Neutrophil (primary cell): ENCODE measurements at regions not wholly inside any gene's neighbourhood (a gene's known extent, or its start where the extent isn't known, plus 50 kb on each side); places are given as distances from the start of the nearest gene placed in this dataset.

Experiments
- H3K27ac ChIP-seq: fragments of 200-600 bp; sonication (generic); 2 replicates; pipeline ENCODE4 v1.5.1; 2016; ENCODE audit warnings: mild to moderate bottlenecking, moderate library complexity
- H3K27me3 ChIP-seq: fragments of 200-600 bp; sonication (generic); 2 replicates; pipeline ENCODE4 v1.6.0; 2016; ENCODE audit warnings: mild to moderate bottlenecking
- H3K36me3 ChIP-seq: fragments of 200-600 bp; sonication (generic); 2 replicates; pipeline ENCODE4 v1.5.1; 2017
- H3K4me1 ChIP-seq, 2 experiments: fragments of 200-600 bp in 1 of 2; sonication (generic) in 1 of 2; 1 replicate in 1 of 2; 2 replicates in 1 of 2; pipeline versions ENCODE4 v1.5.1 to v1.6.1; 2013 to 2016; ENCODE audit warnings: low read depth in 1 of 2, low read length in 1 of 2, mild to moderate bottlenecking in 1 of 2, moderate library complexity in 1 of 2; ENCODE audit not compliant: control insufficient read depth in 1 of 2, insufficient read depth in 1 of 2
- H3K4me3 ChIP-seq, 2 experiments: fragments of 200-600 bp in 1 of 2; sonication (generic) in 1 of 2; 1 replicate in 1 of 2; 2 replicates in 1 of 2; pipeline ENCODE4 v1.5.1; 2013 to 2016; ENCODE audit warnings: low read depth in 1 of 2, low read length in 1 of 2, mild to moderate bottlenecking in 1 of 2, moderate library complexity in 1 of 2
- H3K9me3 ChIP-seq: fragments of 200-600 bp; sonication (generic); 2 replicates; pipeline ENCODE4 v1.5.1; 2016
- TF ChIP-seq, protein P1 (sequence below): fragments of 200-600 bp; sonication (generic); IDR thresholded peaks from 2 replicates; pipeline ENCODE4 v1.5.1; 2016; ENCODE audit warnings: antibody characterized with exemption

GRCh38 chr18:21162786-21163185 lies 51.2 kb upstream of the ROCK1 start:
- H3K36me3 ChIP-seq: no peaks in the 10 kb centered on the region
- no peaks in the 10 kb centered on the region for H3K9me3 ChIP-seq
- TF ChIP-seq, protein P1, sequence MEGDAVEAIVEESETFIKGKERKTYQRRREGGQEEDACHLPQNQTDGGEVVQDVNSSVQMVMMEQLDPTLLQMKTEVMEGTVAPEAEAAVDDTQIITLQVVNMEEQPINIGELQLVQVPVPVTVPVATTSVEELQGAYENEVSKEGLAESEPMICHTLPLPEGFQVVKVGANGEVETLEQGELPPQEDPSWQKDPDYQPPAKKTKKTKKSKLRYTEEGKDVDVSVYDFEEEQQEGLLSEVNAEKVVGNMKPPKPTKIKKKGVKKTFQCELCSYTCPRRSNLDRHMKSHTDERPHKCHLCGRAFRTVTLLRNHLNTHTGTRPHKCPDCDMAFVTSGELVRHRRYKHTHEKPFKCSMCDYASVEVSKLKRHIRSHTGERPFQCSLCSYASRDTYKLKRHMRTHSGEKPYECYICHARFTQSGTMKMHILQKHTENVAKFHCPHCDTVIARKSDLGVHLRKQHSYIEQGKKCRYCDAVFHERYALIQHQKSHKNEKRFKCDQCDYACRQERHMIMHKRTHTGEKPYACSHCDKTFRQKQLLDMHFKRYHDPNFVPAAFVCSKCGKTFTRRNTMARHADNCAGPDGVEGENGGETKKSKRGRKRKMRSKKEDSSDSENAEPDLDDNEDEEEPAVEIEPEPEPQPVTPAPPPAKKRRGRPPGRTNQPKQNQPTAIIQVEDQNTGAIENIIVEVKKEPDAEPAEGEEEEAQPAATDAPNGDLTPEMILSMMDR: no peak
- no peak overlapping the region for H3K4me3 ChIP-seq
- H3K27me3 ChIP-seq: no peaks in the 10 kb centered on the region
- H3K27ac ChIP-seq: peak overlapping the region; percentile 88
- peaks cover 32 to 35% of the 10 kb centered on the region in 2 experiments for H3K4me1 ChIP-seq

- peak overlapping the region; percentile 39 for H3K4me3 ChIP-seq
- peak overlapping the region; percentile 88 for H3K27ac ChIP-seq
- no peaks in the 10 kb centered on the region for H3K27me3 ChIP-seq
- H3K9me3 ChIP-seq: no peaks in the 10 kb centered on the region
- peaks cover 32 to 35% of the 10 kb centered on the region in 2 experiments for H3K4me1 ChIP-seq
- no peaks in the 10 kb centered on the region for H3K36me3 ChIP-seq
- TF ChIP-seq, protein P1: no peak
Observed at GRCh38 chr18:21163647-21164547, 52.3 kb upstream of the ROCK1 start.

DNA sequence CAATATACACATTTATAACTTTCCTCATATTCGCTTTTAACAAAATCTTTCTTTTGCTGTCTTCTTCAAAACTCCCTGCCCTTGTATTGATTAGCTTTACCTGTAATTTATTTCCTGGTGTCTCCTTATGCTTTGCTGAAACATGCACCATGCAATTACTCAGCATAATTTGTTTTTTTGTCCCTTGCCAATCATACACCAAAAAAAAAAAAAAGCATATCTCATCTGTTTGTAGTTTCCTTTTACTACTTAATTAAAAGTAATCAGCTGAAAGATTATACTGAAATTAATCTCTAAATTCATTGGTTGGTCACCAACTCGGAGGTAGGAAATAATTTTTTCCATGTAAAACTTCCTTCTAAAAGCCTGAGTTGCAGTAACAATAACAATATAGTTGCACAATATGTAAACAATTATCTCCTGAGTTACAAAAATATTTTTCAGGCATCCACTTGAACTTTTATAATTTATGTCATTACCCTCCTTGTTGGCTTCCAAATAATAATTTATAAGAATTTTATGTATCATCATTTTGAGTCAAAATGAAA lies 53.0 kb upstream of the ROCK1 start:
- Histone ChIP-seq H3K36me3 (no peaks in the 10 kb centered on the region), H3K27ac (peak overlapping the region; percentile 88), H3K9me3 (no peaks in the 10 kb centered on the region), H3K27me3 (no peaks in the 10 kb centered on the region), H3K4me3 (peak overlapping the region; percentile 39), H3K4me1 (peaks cover 32 to 35% of the 10 kb centered on the region in 2 experiments)
- TF ChIP-seq, protein P1: no peak

GRCh38 chr18:21167641-21168377 lies 56.2 kb upstream of the ROCK1 start:
- Histone ChIP-seq H3K4me3 (no peak overlapping the region), H3K4me1 (peaks cover 25 to 28% of the 10 kb centered on the region in 2 experiments), H3K27ac (peak overlapping the region; percentile 9), H3K27me3 (no peaks in the 10 kb centered on the region), H3K9me3 (no peaks in the 10 kb centered on the region), H3K36me3 (no peaks in the 10 kb centered on the region)
- TF ChIP-seq, protein P1: no peak

GRCh38 chr18:21168880-21169279 lies 57.3 kb upstream of the ROCK1 start:
- H3K27ac ChIP-seq: no peak overlapping the region
- no peaks in the 10 kb centered on the region for H3K9me3 ChIP-seq
- H3K4me3 ChIP-seq: no peak overlapping the region
- TF ChIP-seq, protein P1: no peak
- peaks cover 14 to 17% of the 10 kb centered on the region in 2 experiments for H3K4me1 ChIP-seq
- no peaks in the 10 kb centered on the region for H3K27me3 ChIP-seq
- no peaks in the 10 kb centered on the region for H3K36me3 ChIP-seq
